Endothelial cell of umbilical vein (primary cell): ENCODE measurements at regions not wholly inside any gene's neighbourhood (a gene's known extent, or its start where the extent isn't known, plus 50 kb on each side); places are given as distances from the start of the nearest gene placed in this dataset.

Experiments used
- CTCF ChIP-seq, 2 donors: IDR thresholded peaks; 1 replicate in 1 of 2; 2 replicates in 1 of 2; pipeline ENCODE4 v1.5.1; 2011; ENCODE audit warnings: low read length in 2 of 2, mild to moderate bottlenecking in 2 of 2, moderate library complexity in 2 of 2, control low read depth in 1 of 2, inconsistent platforms in 1 of 2, low read depth in 1 of 2; ENCODE audit not compliant: insufficient read depth in 1 of 2; ENCODE audit errors: extremely low read depth in 1 of 2
- EZH2 ChIP-seq: IDR thresholded peaks from 2 replicates; pipeline ENCODE4 v1.6.1; 2012; ENCODE audit warnings: borderline replicate concordance, low read depth, mild to moderate bottlenecking, moderate library complexity, low read length, inconsistent platforms; ENCODE audit not compliant: severe bottlenecking
- POLR2A ChIP-seq: IDR thresholded peaks from 2 replicates; pipeline ENCODE4 v1.6.1; 2012; ENCODE audit warnings: low read depth, mild to moderate bottlenecking, control low read depth, low read length

- TF ChIP-seq CTCF (IDR thresholded peaks at IDR 0.05; ENCODE audit: extremely low read depth in 1 of 2, insufficient read depth in 1 of 2, low read depth in 1 of 2, low read length in 2 of 2): no peak
- no peak for TF ChIP-seq EZH2
- no peak for TF ChIP-seq POLR2A
These were observed 944.8 kb upstream of the PCDH9 start for GRCh38 chr13:68174893-68175292.
